BLaER1 (cell line): ENCODE measurements at regions not wholly inside any gene's neighbourhood (a gene's known extent, or its start where the extent isn't known, plus 50 kb on each side); places are given as distances from the start of the nearest gene placed in this dataset.
"Not testable (repeated sequence)": the region's sequence is repeated elsewhere in the genome, so short reads cannot be mapped to it uniquely, and the experiment has no call there.

Experiments used
- H3K27ac ChIP-seq: shearing (Covaris generic); formaldehyde crosslinking; 2 replicates; pipeline ENCODE4 v1.8.1; 2022
- H3K27me3 ChIP-seq: shearing (Covaris generic); formaldehyde crosslinking; 2 replicates; pipeline ENCODE4 v1.8.1; 2022
- H3K36me3 ChIP-seq: shearing (Covaris generic); formaldehyde crosslinking; 2 replicates; pipeline ENCODE4 v1.8.1; 2022
- H3K4me1 ChIP-seq: shearing (Covaris generic); formaldehyde crosslinking; 2 replicates; pipeline ENCODE4 v1.8.1; 2022
- H3K4me2 ChIP-seq: shearing (Covaris generic); formaldehyde crosslinking; 2 replicates; pipeline ENCODE4 v1.8.1; 2022
- H3K4me3 ChIP-seq: shearing (Covaris generic); formaldehyde crosslinking; 2 replicates; pipeline ENCODE4 v1.8.1; 2022
- H3K9ac ChIP-seq: shearing (Covaris generic); formaldehyde crosslinking; 2 replicates; pipeline ENCODE4 v1.8.1; 2022
- H3K9me3 ChIP-seq: shearing (Covaris generic); formaldehyde crosslinking; 2 replicates; pipeline ENCODE4 v1.8.1; 2022
- H4K20me1 ChIP-seq: shearing (Covaris generic); formaldehyde crosslinking; 2 replicates; pipeline ENCODE4 v1.8.1; 2022
- Cebpa-rat ChIP-seq: shearing (Covaris generic); IDR thresholded peaks from 2 replicates; pipeline ENCODE4 v1.8.1; 2022

DNA sequence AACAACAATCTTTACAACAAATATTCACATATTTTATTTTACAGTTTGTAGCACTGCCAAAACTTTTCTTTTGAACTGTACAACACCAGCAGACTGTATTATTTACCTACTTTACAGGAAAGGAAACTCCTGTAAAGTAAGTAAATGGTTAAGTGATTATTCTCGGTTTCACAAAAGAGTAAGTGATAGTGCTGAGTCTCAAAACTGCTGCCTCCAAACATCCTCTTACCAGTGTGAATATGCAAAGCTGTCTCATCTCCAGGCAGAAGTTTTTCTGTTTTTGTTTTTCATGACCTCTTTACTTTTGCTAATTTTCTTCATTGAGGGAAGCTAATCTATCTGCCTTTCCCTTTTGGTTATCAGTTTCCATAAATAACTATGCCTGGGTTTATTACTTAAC lies 286.7 kb downstream of the SRGAP2C start:
- no peak for TF ChIP-seq Cebpa-rat
- H3K9ac ChIP-seq, result no peak overlapping the region
- no peaks in the 10 kb centered on the region for H3K27me3 ChIP-seq
- no peak overlapping the region for H3K27ac ChIP-seq
- H3K36me3 ChIP-seq, result no peaks in the 10 kb centered on the region
- H3K9me3 ChIP-seq, result peaks cover 10% of the 10 kb centered on the region
- H3K4me3 ChIP-seq, result no peak overlapping the region
- no peaks in the 10 kb centered on the region for H4K20me1 ChIP-seq
- no peaks in the 10 kb centered on the region for H3K4me1 ChIP-seq
- no peak overlapping the region for H3K4me2 ChIP-seq

GRCh38 chr1:121472017-121472416 lies 287.2 kb downstream of the SRGAP2C start:
- no peak overlapping the region for H3K4me2 ChIP-seq
- no peaks in the 10 kb centered on the region for H4K20me1 ChIP-seq
- no peak for TF ChIP-seq Cebpa-rat
- H3K27ac ChIP-seq, result no peak overlapping the region
- H3K9me3 ChIP-seq, result peaks cover 11% of the 10 kb centered on the region
- no peaks in the 10 kb centered on the region for H3K4me1 ChIP-seq
- no peaks in the 10 kb centered on the region for H3K36me3 ChIP-seq
- no peaks in the 10 kb centered on the region for H3K27me3 ChIP-seq
- H3K4me3 ChIP-seq, result no peak overlapping the region
- H3K9ac ChIP-seq, result no peak overlapping the region

DNA sequence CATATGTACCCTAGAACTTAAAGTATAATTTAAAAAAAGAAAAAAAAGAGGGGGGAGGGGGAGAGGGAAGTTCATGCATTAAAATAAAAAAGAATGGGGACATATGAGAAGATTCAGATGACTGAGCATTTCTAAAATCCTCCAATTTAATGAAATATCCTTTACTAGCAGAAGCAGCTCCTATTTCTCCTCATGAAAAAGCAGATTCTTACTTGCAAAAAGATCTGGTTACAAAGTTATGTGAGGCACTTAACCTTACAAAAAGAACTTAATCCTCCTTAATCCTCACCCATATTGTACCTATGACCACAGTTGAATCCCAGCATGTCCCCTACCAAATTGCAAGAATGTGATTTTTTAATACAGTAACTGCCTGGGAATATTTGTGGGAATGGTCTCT lies 298.5 kb downstream of the SRGAP2C start:
- H3K9ac ChIP-seq, result no peak overlapping the region
- H3K4me1 ChIP-seq, result no peaks in the 10 kb centered on the region
- no peak overlapping the region for H3K27ac ChIP-seq
- H3K9me3 ChIP-seq, result peaks cover 4% of the 10 kb centered on the region; the same call in 1 of the 2 replicates
- no peak overlapping the region for H3K4me2 ChIP-seq
- no peak overlapping the region for H3K4me3 ChIP-seq
- no peaks in the 10 kb centered on the region for H3K36me3 ChIP-seq
- TF ChIP-seq Cebpa-rat, result no peak
- no peaks in the 10 kb centered on the region for H4K20me1 ChIP-seq
- no peaks in the 10 kb centered on the region for H3K27me3 ChIP-seq

GRCh38 chr1:121483961-121484424 lies 299.2 kb downstream of the SRGAP2C start:
- Histone ChIP-seq H3K9ac (no peak overlapping the region), H3K36me3 (no peaks in the 10 kb centered on the region), H3K4me1 (no peaks in the 10 kb centered on the region), H4K20me1 (no peaks in the 10 kb centered on the region), H3K27me3 (no peaks in the 10 kb centered on the region), H3K4me2 (no peak overlapping the region), H3K4me3 (no peak overlapping the region), H3K27ac (no peak overlapping the region), H3K9me3 (peaks cover 4% of the 10 kb centered on the region; the same call in 1 of the 2 replicates)
- TF ChIP-seq Cebpa-rat, result no peak

GRCh38 chr1:121494796-121495195 lies 310.0 kb downstream of the SRGAP2C start:
- H3K36me3 ChIP-seq, H3K9me3 ChIP-seq, H3K4me3 ChIP-seq, H3K27me3 ChIP-seq, H4K20me1 ChIP-seq, H3K4me1 ChIP-seq, H3K4me2 ChIP-seq, H3K9ac ChIP-seq, H3K27ac ChIP-seq: not testable (repeated sequence)

DNA sequence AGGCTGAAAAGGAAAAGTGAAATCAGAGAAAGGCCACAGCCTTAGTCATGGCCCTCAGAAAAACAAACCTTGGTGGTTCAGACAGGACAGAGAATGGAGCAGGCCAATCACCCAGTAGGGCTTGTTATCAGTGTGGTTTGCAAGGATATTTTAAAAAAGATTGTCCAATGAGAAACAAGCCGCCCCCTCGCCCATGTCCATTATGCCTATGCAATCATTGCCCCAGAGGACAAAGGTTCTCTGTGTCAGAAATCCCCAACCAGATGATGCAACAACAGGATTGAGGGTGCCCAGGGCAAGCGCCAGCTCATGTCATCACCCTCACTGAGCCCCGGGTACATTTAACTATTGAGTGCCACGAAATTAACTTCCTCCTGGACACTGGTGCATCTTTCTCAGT lies 326.7 kb downstream of the SRGAP2C start:
- H3K27ac ChIP-seq, H3K4me1 ChIP-seq, H3K9ac ChIP-seq, H3K4me3 ChIP-seq, H3K4me2 ChIP-seq, H3K27me3 ChIP-seq, H3K36me3 ChIP-seq, H4K20me1 ChIP-seq: not testable (repeated sequence)
- H3K9me3 ChIP-seq, result peaks cover 30% of the 10 kb centered on the region
- 0 out of 2 replicates have a peak, but pooled peaks have one; percentile 13 for TF ChIP-seq Cebpa-rat

- H3K4me1 ChIP-seq, result peaks cover 14% of the 10 kb centered on the region
- not testable (repeated sequence) for H3K27ac ChIP-seq, H3K27me3 ChIP-seq, H3K4me3 ChIP-seq, H3K36me3 ChIP-seq, H4K20me1 ChIP-seq, H3K4me2 ChIP-seq, H3K9ac ChIP-seq
- H3K9me3 ChIP-seq, result peaks cover 30% of the 10 kb centered on the region
Measured at GRCh38 chr1:121511876-121512275, 327.1 kb downstream of the SRGAP2C start.

DNA sequence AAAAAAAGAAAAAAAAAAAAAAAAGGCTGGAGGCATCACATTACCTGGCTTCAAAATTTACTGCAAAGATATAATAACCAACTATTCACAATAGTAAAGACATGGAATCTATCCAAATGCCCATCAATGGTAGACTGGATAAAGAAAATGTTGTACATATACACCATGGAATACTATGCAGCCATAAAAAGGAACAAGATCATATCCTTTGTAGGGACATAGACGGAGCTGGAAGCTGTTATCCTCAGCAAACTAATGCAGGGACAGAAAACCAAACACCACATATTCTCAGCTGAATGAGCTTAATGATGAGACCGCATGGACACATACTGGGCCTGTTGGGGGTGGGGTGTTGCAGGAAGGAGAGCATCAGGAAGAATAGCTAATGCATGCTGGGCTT lies 330.5 kb downstream of the SRGAP2C start:
- H3K4me1 ChIP-seq, result peaks cover 42% of the 10 kb centered on the region
- no peak overlapping the region for H3K27ac ChIP-seq
- peaks cover 16% of the 10 kb centered on the region for H3K9me3 ChIP-seq
- H4K20me1 ChIP-seq, result no peaks in the 10 kb centered on the region
- no peaks in the 10 kb centered on the region for H3K36me3 ChIP-seq
- no peak overlapping the region for H3K4me3 ChIP-seq
- H3K27me3 ChIP-seq, result no peaks in the 10 kb centered on the region
- no peak overlapping the region for H3K9ac ChIP-seq
- no peak overlapping the region for H3K4me2 ChIP-seq
- TF ChIP-seq Cebpa-rat, result no peak

- Histone ChIP-seq H3K4me3 (peak overlapping the region; percentile 35; the same call in 1 of the 2 replicates), H3K4me2 (peak overlapping the region; percentile 94), H4K20me1 (no peaks in the 10 kb centered on the region), H3K9me3 (peaks cover 12% of the 10 kb centered on the region), H3K27ac (peak overlapping the region; percentile 69), H3K4me1 (peaks cover 42% of the 10 kb centered on the region), H3K36me3 (no peaks in the 10 kb centered on the region), H3K27me3 (no peaks in the 10 kb centered on the region), H3K9ac (no peak overlapping the region)
- TF ChIP-seq Cebpa-rat, result peak; percentile 96
Measured at GRCh38 chr1:121516234-121516967, 331.6 kb downstream of the SRGAP2C start.

DNA sequence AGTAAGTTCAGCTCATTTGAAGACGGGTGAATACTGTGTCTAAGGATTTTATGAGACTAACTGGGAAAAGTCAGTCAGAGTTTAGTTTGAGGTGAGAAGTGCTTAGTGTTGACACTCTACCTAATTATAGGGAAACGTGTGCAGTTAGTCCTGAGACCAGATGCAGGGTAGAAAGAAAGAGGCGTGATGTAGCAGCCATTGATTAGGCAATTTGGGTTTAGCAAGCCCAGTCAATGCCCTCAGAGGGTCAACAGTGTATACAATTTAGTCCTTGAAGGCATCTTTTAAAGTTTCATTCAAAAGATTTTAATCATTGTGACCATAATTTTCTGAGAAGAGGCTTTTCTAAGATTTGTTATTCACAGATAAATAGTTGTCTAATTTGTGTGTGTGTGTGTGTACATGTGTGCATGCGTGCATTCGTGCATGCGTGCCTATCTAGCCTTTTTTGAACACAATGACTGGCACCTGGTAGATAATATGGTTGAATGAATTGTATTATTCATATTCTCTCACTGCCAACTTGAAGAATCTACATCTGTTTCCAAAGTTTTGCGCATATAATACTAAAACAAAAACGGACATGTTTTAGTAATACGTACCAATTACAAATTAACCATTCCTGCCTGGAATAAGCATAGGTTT lies 332.9 kb downstream of the SRGAP2C start:
- TF ChIP-seq Cebpa-rat, result no peak
- no peak overlapping the region for H3K9ac ChIP-seq
- no peaks in the 10 kb centered on the region for H4K20me1 ChIP-seq
- H3K4me2 ChIP-seq, result peak overlapping the region; percentile 94
- H3K9me3 ChIP-seq, result peaks cover 12% of the 10 kb centered on the region
- H3K27ac ChIP-seq, result no peak overlapping the region
- H3K36me3 ChIP-seq, result no peaks in the 10 kb centered on the region
- H3K4me3 ChIP-seq, result no peak overlapping the region
- peaks cover 42% of the 10 kb centered on the region for H3K4me1 ChIP-seq
- no peaks in the 10 kb centered on the region for H3K27me3 ChIP-seq
